ENCODE measurements at regions not wholly inside any gene's neighbourhood (a gene's known extent, or its start where the extent isn't known, plus 50 kb on each side); places are given as distances from the start of the nearest gene placed in this dataset.

GRCh38 chr10:83605783-83606630 lies 533.3 kb upstream of the GHITM start:
- no peak for DNase-seq

- no peak for DNase-seq
These were observed 531.2 kb upstream of the GHITM start for GRCh38 chr10:83607959-83608745.

GRCh38 chr10:83612050-83612449 lies 527.3 kb upstream of the GHITM start:
- DNase-seq, result no peak

DNA sequence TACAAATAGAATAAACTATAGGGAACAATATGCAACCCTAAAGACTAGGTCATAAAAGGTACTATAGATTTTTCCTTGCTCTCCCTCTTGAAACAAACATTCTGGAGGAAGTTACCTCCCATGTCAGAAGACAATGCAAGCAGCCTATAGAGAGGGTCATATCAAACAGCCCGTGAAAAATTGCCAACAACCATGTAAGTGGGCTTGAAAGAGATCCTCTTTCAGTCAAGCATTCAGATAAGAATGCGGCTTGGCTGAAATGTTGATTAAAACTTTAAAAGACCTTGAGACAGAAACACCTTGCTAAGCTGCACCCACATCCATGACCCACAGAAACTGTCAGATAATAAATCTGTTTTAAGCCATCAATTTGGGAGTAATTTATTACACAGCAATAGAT lies 526.6 kb upstream of the GHITM start:
- DNase-seq, result no peak

GRCh38 chr10:83617172-83617571 lies 522.1 kb upstream of the GHITM start:
- DNase-seq, result no peak

DNA sequence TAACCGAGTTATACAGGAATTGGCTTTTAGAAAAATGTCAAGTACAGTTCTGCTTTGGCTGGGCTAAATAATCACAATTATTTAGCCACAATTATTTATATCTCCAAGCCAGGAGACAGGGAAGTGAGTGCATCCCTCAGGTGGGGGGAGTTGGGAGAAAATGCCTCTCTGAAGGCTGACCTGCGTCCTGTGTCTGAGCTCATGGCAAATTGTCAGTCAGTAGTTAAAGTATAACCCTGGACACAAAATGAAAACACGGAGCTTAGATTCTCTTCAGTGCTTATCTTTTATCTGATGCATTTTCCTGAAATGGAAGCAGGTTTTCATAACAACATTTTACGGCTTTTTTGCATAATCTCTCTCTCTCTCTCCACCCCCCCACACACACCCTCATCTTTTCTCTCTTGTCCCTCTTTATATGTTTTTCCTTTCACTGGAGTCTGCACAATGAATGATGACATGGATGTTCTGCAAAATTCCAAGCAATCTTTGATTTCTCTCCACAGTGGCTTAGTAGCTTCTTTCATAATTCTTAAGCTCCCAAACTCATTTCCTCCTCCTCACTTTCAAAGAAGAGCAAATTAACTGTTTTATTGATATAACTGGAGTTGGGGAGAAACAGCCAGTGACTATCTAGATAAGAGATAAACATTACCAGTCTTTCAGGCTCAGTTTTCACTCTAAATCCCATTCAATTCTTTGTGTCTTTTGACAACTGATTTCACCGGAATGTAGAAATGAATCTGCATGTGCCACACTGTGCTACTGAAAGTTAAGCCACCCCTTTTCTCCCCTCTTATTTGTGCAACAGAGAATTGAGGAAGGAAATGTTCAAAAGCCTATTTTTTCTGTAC lies 521.4 kb upstream of the GHITM start:
- no peak for DNase-seq

DNA sequence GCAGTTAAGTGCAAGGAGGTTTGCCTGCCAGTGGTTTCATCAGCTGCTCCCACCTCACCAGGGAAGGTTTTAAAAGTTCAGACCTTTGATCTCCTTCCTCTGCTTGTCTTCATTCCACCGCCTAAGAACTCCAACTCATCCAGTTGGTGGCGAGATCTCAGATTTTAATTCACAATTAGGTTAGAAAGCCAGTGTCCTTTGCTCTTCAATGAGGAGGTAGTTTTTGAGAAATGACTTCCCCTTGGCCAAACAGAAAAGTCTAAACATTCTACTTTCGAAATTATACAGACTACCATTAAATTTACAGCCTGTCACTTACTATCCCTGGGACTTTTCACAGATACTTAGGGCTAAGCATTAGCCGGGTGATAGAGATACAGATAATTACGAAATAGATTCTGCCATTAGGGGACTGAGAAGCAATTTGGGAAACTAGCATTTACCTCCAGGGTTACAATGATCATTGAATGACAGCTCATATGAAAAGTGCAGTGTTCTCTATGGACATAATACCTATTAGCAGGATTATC lies 513.4 kb upstream of the GHITM start:
- DNase-seq, result no peak

DNA sequence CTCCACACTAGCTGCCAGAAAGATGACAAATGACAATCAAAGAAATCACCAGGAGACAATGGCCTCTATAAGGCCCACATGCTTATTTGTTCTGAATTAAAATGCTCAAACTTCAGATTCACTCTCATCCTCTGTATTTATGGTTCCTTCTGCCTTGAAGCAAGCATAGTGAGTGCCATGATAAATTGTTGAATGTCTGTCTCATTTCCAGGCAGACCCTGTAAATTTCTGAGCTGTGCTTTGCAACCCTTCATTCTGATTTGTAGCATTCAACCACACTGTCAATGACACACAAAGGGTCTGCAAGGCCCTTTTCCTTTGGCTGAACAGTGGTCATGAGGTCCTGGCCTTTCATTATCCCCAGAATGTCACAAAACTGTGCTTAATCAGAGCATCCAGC lies 506.6 kb upstream of the GHITM start:
- no peak for DNase-seq

DNA sequence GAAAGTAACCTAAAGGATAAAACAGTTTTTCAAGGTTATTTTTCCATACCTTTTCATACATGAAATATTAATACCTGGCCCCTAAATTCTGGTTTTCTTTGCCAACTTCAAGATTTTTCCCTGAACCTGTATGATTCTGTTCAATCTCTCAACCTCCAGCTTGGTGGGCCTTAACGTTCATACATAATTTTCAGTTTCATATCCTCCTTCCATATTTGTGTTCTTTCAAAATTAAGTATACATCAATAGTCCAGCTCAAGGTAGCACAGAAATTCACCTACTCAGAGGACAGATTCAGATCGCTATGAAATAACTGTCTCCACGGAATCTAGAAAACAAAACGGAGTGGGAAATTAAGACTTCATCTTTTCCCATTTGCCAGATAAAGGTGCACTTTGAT lies 505.8 kb upstream of the GHITM start:
- no peak for DNase-seq

DNA sequence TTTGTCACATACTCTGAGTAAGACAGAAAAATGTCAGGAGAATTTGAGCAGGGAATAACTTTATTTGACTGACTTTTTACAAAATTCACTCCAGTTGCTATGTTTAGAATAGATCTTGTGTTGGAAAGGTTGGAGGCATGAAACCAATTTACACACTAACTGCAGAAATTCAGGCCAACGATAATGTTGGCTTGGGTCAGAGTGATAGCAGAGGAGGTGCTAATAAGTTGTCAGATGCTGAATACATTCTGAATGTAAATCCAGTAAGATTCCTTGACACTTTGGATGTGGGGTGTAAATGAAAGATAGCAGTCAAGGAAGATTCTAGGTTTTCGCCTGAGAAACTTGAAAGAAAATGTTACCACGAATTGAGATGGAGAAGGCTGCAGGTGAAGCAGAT lies 502.5 kb upstream of the GHITM start:
- DNase-seq, result no peak

DNA sequence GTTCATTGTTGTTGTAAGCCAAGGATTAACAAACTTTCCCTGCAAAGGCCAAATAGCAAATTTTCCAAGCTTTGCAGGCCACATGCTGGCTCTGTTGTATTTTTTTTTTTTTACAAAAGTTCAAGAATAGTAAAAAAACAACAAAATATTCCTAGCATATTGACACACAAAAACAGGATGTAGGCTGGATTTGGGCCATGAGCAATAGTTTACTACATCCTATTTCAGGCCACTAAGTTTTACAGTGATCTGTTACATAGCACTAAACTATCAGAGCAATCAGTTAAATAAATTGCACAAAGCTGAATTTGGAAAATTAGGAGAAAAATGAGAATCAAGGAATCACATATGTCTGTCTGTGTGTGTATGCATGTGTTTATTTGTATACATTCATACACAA lies 491.8 kb upstream of the GHITM start:
- DNase-seq, result no peak

DNA sequence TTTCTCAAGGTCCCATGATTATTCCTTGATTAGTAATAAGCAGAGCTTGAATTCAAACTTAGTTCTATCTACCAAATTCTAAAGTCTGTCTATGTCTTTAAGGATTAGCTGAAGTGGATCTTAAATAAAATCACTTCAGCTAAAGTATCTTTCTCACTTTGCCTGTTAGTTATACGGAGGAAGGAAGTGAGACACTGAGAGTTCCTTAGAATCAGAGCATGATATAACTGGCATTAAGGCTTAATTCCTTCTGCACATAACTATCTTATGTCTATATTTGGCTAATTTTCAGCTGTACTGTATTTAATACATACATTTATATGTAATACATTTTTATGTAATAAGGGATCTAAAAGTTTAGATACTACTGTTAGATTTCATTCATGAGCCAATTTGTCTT lies 491.1 kb upstream of the GHITM start:
- DNase-seq, result no peak

GRCh38 chr10:83649471-83649870 lies 489.8 kb upstream of the GHITM start:
- DNase-seq, result no peak

DNA sequence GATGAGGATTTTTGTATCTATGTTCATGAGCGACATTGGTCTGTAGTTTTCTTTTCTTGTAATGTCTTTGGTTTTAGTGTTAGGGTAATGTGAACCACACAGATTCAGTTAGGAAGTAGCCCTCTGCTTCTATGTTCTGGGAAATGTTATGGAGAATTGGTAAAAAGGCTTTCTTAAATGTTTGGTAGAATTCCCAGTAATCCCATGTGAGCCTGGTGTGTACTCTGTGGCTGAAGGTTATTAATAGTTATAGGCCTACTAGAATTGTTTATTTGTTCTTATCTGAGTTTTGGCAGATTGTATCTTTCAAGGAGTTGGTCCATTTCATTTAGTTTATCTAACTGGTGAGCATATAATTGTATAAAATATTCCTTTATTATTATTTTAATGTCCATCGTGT lies 484.6 kb upstream of the GHITM start:
- DNase-seq, result no peak

GRCh38 chr10:83656924-83657323 lies 482.4 kb upstream of the GHITM start:
- no peak for DNase-seq

DNA sequence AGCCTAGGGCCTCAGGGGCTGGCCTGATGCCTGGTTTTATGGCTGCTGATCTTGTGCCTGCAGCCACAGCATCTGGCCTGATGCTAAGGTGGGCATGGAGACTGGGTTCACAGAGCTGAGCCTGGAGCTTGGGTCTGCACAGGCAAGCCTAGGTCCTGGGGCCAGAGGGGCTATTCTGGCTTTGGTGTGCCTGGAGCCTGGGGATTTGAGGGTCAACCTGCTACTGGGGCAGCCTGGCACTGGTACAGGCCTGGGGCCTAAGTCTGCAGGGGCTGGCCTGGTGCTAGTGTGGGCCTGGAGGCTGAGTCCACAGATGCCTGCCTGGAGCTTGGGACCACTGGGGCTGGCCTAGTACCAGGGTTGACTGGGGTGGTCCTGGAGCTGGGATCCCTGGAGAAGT lies 481.8 kb upstream of the GHITM start:
- DNase-seq, result no peak

DNA sequence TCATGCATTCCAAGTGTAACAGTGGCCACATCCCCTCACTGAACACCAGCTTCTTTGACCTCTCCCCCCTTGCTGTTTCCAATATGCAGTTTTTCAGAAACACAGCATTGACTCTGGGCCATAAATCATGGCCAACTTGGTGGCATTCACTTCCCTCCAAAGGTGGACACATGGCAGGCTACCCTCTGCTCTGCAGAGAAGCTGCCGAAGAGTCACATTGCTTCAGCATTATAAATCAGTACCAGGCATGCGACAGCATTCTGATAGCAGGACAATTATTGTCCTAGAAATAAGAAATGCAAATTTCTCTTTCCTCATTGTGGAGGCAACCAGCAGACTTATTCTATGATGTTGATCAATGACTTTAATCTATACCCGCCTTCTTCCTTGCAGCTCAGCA lies 475.4 kb upstream of the GHITM start:
- DNase-seq, result no peak

DNA sequence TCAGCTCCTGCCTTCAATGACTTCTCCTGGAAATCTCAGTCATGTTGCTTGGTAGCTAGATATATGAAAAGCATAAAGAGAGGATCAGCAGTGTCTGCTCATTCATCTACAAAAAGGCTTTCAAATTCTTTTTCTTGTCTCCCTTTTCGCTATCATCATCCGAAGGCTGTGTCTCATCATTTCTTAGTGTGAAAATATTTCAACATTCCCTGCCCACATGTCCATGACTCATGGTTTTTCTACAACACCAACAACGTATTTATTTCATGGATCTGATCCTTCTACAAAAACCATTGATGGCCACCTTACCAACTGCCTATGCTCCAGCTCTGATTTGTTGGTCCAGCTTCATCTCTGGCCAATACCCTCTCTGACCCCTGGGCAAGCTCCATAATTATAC lies 472.5 kb upstream of the GHITM start:
- no peak for DNase-seq

DNA sequence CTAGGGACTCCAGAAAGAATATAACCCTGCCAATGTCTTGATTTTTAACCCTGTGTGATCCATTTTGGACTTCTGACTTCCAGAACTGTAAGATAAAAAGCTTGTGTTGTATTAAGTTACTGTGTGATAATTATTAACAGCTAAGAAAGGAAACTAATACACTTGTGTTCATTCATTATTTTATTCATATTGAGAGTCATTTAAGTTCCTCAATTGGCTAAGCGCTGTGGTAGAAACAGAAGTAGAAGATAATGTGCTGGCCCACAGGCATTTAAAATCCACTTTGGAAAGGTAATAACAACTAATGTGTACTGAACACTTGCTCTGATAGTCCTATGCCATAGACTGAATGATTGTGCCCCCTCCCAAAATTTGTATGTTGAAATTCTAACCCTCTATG lies 471.7 kb upstream of the GHITM start:
- no peak for DNase-seq

DNA sequence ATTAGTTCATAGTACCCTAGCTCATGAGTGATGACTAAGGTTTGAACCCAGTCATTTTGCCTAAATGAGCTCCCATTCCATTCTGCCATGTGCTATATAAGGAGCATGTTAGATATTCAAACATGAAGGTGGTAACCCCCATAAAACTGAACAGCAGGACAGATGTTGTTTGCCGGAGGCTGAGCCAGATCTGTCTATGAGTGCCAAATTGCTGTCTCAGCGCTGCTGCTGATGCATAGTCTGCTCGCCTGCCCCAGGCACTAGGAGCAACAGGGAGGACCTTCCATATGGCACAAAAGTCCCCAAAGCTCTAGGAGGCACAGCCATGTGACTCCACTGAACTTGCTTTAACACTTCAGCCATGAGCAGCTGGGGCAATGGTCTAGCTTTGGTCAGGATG lies 466.0 kb upstream of the GHITM start:
- no peak for DNase-seq

GRCh38 chr10:83677795-83678194 lies 461.5 kb upstream of the GHITM start:
- no peak for DNase-seq

DNA sequence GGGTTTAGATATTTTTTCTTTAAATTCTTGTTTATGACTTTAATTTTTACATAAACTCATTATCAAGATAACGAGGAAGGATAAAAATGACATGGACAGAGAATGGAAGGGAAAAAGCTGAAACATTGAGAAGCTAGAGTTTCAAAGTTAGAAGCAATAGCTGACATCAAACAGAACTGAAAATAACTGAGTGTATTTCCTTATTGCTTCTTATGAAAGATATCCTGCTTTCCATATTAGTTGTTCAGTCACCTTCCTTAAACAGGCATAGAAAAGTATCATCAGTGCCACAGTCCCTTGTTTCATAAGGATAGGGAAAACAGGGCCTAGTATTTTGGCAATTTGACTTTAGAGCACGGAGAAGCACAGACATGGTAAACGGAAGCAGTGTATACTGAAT lies 460.5 kb upstream of the GHITM start:
- no peak for DNase-seq

- DNase-seq, result no peak
These were observed 458.8 kb upstream of the GHITM start for GRCh38 chr10:83680470-83680891.

Measured in SW 1271 (cell line).